NT2/D1 (cell line): ENCODE measurements at regions not wholly inside any gene's neighbourhood (a gene's known extent, or its start where the extent isn't known, plus 50 kb on each side); places are given as distances from the start of the nearest gene placed in this dataset.

Experiments used
- DNase-seq: peaks from one replicate; pipeline ENCODE4 v3.0.0-alpha.2; 2011; ENCODE audit warnings: low read depth, low spot score
- H3K27me3 ChIP-seq: 2 replicates; pipeline ENCODE4 v1.6.0; 2011; ENCODE audit warnings: mild to moderate bottlenecking; ENCODE audit not compliant: insufficient read length, insufficient read depth
- H3K36me3 ChIP-seq: 2 replicates; pipeline ENCODE4 v1.6.1; 2011; ENCODE audit warnings: mild to moderate bottlenecking, low read length, mixed read lengths; ENCODE audit not compliant: insufficient read depth, insufficient read length
- H3K4me1 ChIP-seq: 2 replicates; pipeline ENCODE4 v1.5.1; 2011; ENCODE audit not compliant: insufficient read depth, insufficient read length
- H3K4me3 ChIP-seq: 2 replicates; pipeline ENCODE4 v1.5.1; 2011; ENCODE audit warnings: low read depth; ENCODE audit not compliant: insufficient read length
- H3K9ac ChIP-seq: 2 replicates; pipeline ENCODE4 v1.6.0; 2011; ENCODE audit warnings: low read depth; ENCODE audit not compliant: insufficient read length
- H3K9me3 ChIP-seq: 2 replicates; pipeline ENCODE4 v1.5.1; 2011; ENCODE audit warnings: mild to moderate bottlenecking, low read length; ENCODE audit not compliant: insufficient read depth
- SUZ12 ChIP-seq: IDR thresholded peaks from 2 replicates; pipeline ENCODE4 v1.6.1; 2011; ENCODE audit not compliant: insufficient read length, insufficient read depth; ENCODE audit errors: extremely low read depth
- YY1 ChIP-seq: IDR thresholded peaks from 2 replicates; pipeline ENCODE4 v1.6.1; 2011; ENCODE audit not compliant: insufficient read length, insufficient read depth
- ZNF274 ChIP-seq: IDR thresholded peaks from 2 replicates; pipeline ENCODE4 v1.6.1; 2011; ENCODE audit warnings: mild to moderate bottlenecking, low read depth, low read length

GRCh38 chr10:123585477-123586445 lies 80.4 kb upstream of the GPR26 start:
- H3K27me3 ChIP-seq: peaks cover 11% of the 10 kb centered on the region
- TF ChIP-seq YY1: no peak
- TF ChIP-seq ZNF274: no peak
- no peak for TF ChIP-seq SUZ12
- peaks cover 4% of the 10 kb centered on the region for H3K4me1 ChIP-seq
- H3K9me3 ChIP-seq: no peaks in the 10 kb centered on the region
- no peaks in the 10 kb centered on the region for H3K36me3 ChIP-seq
- no peak overlapping the region for H3K4me3 ChIP-seq
- H3K9ac ChIP-seq: no peak overlapping the region
- no peak for DNase-seq

GRCh38 chr10:123587110-123587509 lies 79.0 kb upstream of the GPR26 start:
- Histone ChIP-seq H3K36me3 (no peaks in the 10 kb centered on the region), H3K9ac (no peak overlapping the region), H3K9me3 (no peaks in the 10 kb centered on the region), H3K27me3 (peaks cover 11% of the 10 kb centered on the region), H3K4me1 (peaks cover 4% of the 10 kb centered on the region), H3K4me3 (no peak overlapping the region)
- TF ChIP-seq SUZ12 (no peak), YY1 (no peak), ZNF274 (no peak)
- no peak for DNase-seq

- TF ChIP-seq SUZ12 (no peak), YY1 (no peak), ZNF274 (no peak)
- no peak overlapping the region for H3K9ac ChIP-seq
- H3K4me1 ChIP-seq: peaks cover 4% of the 10 kb centered on the region
- no peaks in the 10 kb centered on the region for H3K36me3 ChIP-seq
- peaks cover under 1% of the 10 kb centered on the region for H3K27me3 ChIP-seq
- no peak overlapping the region for H3K4me3 ChIP-seq
- no peaks in the 10 kb centered on the region for H3K9me3 ChIP-seq
- DNase-seq: no peak
These were observed 77.7 kb upstream of the GPR26 start for GRCh38 chr10:123588386-123588914.

GRCh38 chr10:123595661-123596060 lies 70.5 kb upstream of the GPR26 start:
- H3K27me3 ChIP-seq: no peaks in the 10 kb centered on the region
- H3K4me3 ChIP-seq: no peak overlapping the region
- H3K9ac ChIP-seq: no peak overlapping the region
- no peaks in the 10 kb centered on the region for H3K4me1 ChIP-seq
- no peak for DNase-seq
- no peaks in the 10 kb centered on the region for H3K36me3 ChIP-seq
- H3K9me3 ChIP-seq: no peaks in the 10 kb centered on the region
- TF ChIP-seq YY1 (no peak), SUZ12 (no peak), ZNF274 (no peak)

GRCh38 chr10:123597676-123598075 lies 68.5 kb upstream of the GPR26 start:
- no peaks in the 10 kb centered on the region for H3K27me3 ChIP-seq
- no peaks in the 10 kb centered on the region for H3K9me3 ChIP-seq
- H3K36me3 ChIP-seq: no peaks in the 10 kb centered on the region
- H3K9ac ChIP-seq: no peak overlapping the region
- no peaks in the 10 kb centered on the region for H3K4me1 ChIP-seq
- no peak overlapping the region for H3K4me3 ChIP-seq
- TF ChIP-seq YY1: no peak
- TF ChIP-seq ZNF274: no peak
- TF ChIP-seq SUZ12: no peak
- DNase-seq: no peak

GRCh38 chr10:123599366-123599849 lies 66.7 kb upstream of the GPR26 start:
- no peak overlapping the region for H3K9ac ChIP-seq
- H3K4me3 ChIP-seq: no peak overlapping the region
- no peaks in the 10 kb centered on the region for H3K27me3 ChIP-seq
- TF ChIP-seq ZNF274: no peak
- no peak for TF ChIP-seq YY1
- TF ChIP-seq SUZ12: no peak
- H3K4me1 ChIP-seq: no peaks in the 10 kb centered on the region
- H3K36me3 ChIP-seq: no peaks in the 10 kb centered on the region
- no peaks in the 10 kb centered on the region for H3K9me3 ChIP-seq
- no peak for DNase-seq

- H3K36me3 ChIP-seq: no peaks in the 10 kb centered on the region
- no peaks in the 10 kb centered on the region for H3K9me3 ChIP-seq
- no peak overlapping the region for H3K4me3 ChIP-seq
- H3K4me1 ChIP-seq: no peaks in the 10 kb centered on the region
- no peaks in the 10 kb centered on the region for H3K27me3 ChIP-seq
- H3K9ac ChIP-seq: no peak overlapping the region
- TF ChIP-seq SUZ12 (no peak), ZNF274 (no peak), YY1 (no peak)
- DNase-seq: no peak
These were observed 66.0 kb upstream of the GPR26 start for GRCh38 chr10:123600177-123600576.

- no peak for TF ChIP-seq ZNF274
- TF ChIP-seq SUZ12: no peak
- TF ChIP-seq YY1: no peak
- H3K4me3 ChIP-seq: no peak overlapping the region
- no peaks in the 10 kb centered on the region for H3K9me3 ChIP-seq
- H3K36me3 ChIP-seq: no peaks in the 10 kb centered on the region
- no peaks in the 10 kb centered on the region for H3K27me3 ChIP-seq
- H3K4me1 ChIP-seq: peaks cover 3% of the 10 kb centered on the region
- DNase-seq: no peak
- H3K9ac ChIP-seq: no peak overlapping the region
These were observed 63.0 kb upstream of the GPR26 start for GRCh38 chr10:123603130-123603529.
